Neural progenitor cell (in vitro differentiated cells): ENCODE measurements at regions not wholly inside any gene's neighbourhood (a gene's known extent, or its start where the extent isn't known, plus 50 kb on each side); places are given as distances from the start of the nearest gene placed in this dataset.
A peak's percentile ranks its signal among the peaks of the same experiment; 100 is the strongest.

Experiments used
- DNase-seq: peaks from one replicate; pipeline ENCODE4 v3.0.0-alpha.2; 2016; ENCODE audit warnings: low spot score
- H2AFZ ChIP-seq: fragments of 200-600 bp; sonication (generic); replicated peaks from 2 replicates; pipeline ENCODE4 v1.6.1; 2016; ENCODE audit warnings: antibody characterized with exemption
- H3F3A ChIP-seq: fragments of 200-600 bp; sonication (generic); 2 replicates; pipeline ENCODE4 v1.6.1; 2016; ENCODE audit warnings: antibody characterized with exemption, low read depth
- H3K27ac ChIP-seq: fragments of 200-600 bp; sonication (generic); 2 replicates; pipeline ENCODE4 v1.5.1; 2016; ENCODE audit warnings: mild to moderate bottlenecking
- H3K27me3 ChIP-seq: fragments of 200-600 bp; sonication (generic); 2 replicates; pipeline ENCODE4 v1.6.1; 2016; ENCODE audit warnings: mild to moderate bottlenecking, moderate library complexity
- H3K36me3 ChIP-seq: fragments of 200-600 bp; sonication (generic); 2 replicates; pipeline ENCODE4 v1.5.1; 2016
- H3K4me1 ChIP-seq: fragments of 200-600 bp; sonication (generic); 2 replicates; pipeline ENCODE4 v1.6.1; 2016; ENCODE audit warnings: mixed run types
- H3K4me2 ChIP-seq: fragments of 200-600 bp; sonication (generic); 2 replicates; pipeline ENCODE4 v1.6.1; 2016
- H3K4me3 ChIP-seq: fragments of 200-600 bp; sonication (generic); 2 replicates; pipeline ENCODE4 v1.5.1; 2016
- H3K79me2 ChIP-seq: fragments of 200-600 bp; sonication (generic); 2 replicates; pipeline ENCODE4 v1.6.1; 2016; ENCODE audit warnings: low read depth
- H3K9ac ChIP-seq: fragments of 200-600 bp; sonication (generic); 2 replicates; pipeline ENCODE4 v1.6.1; 2016
- H3K9me3 ChIP-seq: fragments of 200-600 bp; sonication (generic); 2 replicates; pipeline ENCODE4 v1.5.1; 2016; ENCODE audit warnings: low read depth
- H4K20me1 ChIP-seq: fragments of 200-600 bp; sonication (generic); 2 replicates; pipeline ENCODE4 v1.6.1; 2016; ENCODE audit warnings: low read depth
- H3K27ac Mint-ChIP-seq: 3 replicates; pipeline ENCODE4 v1.8.0; 2021; ENCODE audit warnings: mixed read lengths
- H3K27me3 Mint-ChIP-seq: 2 replicates; pipeline ENCODE4 v1.8.0; 2022; ENCODE audit warnings: low read depth, mild to moderate bottlenecking, inconsistent platforms, moderate library complexity, mixed read lengths; ENCODE audit not compliant: insufficient read depth
- H3K36me3 Mint-ChIP-seq: 3 replicates; pipeline ENCODE4 v1.8.0; 2021; ENCODE audit warnings: mixed read lengths
- H3K4me1 Mint-ChIP-seq: 3 replicates; pipeline ENCODE4 v1.8.0; 2021; ENCODE audit warnings: mixed read lengths
- H3K4me3 Mint-ChIP-seq: 3 replicates; pipeline ENCODE4 v1.8.0; 2021; ENCODE audit warnings: mild to moderate bottlenecking, moderate library complexity, mixed read lengths
- H3K9me3 Mint-ChIP-seq: 3 replicates; pipeline ENCODE4 v1.8.0; 2020; ENCODE audit warnings: mixed read lengths
- EZH2 ChIP-seq: fragments of 200-600 bp; sonication (generic); IDR thresholded peaks from 2 replicates; pipeline ENCODE4 v1.6.1; 2017; ENCODE audit warnings: antibody characterized with exemption, mild to moderate bottlenecking, moderate library complexity
- EZH2phosphoT487 ChIP-seq: fragments of 200-600 bp; sonication (generic); IDR thresholded peaks from 2 replicates; pipeline ENCODE4 v1.6.1; 2017; ENCODE audit warnings: antibody characterized with exemption
- TF ChIP-seq, protein P1 (sequence below): fragments of 200-600 bp; sonication (generic); IDR thresholded peaks from 2 replicates; pipeline ENCODE4 v1.5.1; 2017; ENCODE audit warnings: antibody characterized with exemption, mild to moderate bottlenecking

DNA sequence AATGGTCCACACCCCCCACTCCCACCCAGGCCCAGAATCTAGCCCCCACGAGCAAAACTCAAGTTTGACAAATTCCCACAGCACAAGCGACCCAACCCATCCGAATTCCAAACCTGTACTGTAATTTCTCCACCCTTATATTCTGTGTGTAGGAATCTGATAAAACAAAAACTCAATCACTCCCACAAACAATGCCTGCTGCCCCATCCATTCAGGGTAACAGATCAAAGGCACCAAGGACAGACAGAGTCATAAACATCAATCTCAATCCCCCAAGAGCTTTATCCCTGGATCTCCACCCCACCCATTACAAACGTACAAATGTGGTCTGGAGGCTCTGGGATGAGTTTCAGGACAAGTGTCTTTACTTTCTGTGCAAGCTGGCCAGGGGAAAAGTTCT lies 157.8 kb downstream of the AXIN2 start:
- Histone ChIP-seq H3K4me2 (no peak overlapping the region), H3K4me1 (peaks cover 6% of the 10 kb centered on the region), H3K4me3 (no peak overlapping the region), H3K9ac (no peak overlapping the region), H3K36me3 (no peaks in the 10 kb centered on the region), H3K9me3 (no peaks in the 10 kb centered on the region), H3K27ac (no peak overlapping the region), H3K27me3 (no peaks in the 10 kb centered on the region), H3K79me2 (no peaks in the 10 kb centered on the region), H4K20me1 (no peaks in the 10 kb centered on the region), H3F3A (no peaks in the 10 kb centered on the region), H2AFZ (no peak overlapping the region)
- DNase-seq = no peak
- Mint-ChIP-seq H3K4me3 (no peak overlapping the region), H3K27ac (peak overlapping the region; percentile 75), H3K4me1 (peaks cover 19% of the 10 kb centered on the region), H3K9me3 (peaks cover 2% of the 10 kb centered on the region), H3K27me3 (peaks cover 5% of the 10 kb centered on the region), H3K36me3 (no peaks in the 10 kb centered on the region)
- no peak for TF ChIP-seq EZH2phosphoT487
- TF ChIP-seq EZH2 = no peak
- TF ChIP-seq, protein P1, sequence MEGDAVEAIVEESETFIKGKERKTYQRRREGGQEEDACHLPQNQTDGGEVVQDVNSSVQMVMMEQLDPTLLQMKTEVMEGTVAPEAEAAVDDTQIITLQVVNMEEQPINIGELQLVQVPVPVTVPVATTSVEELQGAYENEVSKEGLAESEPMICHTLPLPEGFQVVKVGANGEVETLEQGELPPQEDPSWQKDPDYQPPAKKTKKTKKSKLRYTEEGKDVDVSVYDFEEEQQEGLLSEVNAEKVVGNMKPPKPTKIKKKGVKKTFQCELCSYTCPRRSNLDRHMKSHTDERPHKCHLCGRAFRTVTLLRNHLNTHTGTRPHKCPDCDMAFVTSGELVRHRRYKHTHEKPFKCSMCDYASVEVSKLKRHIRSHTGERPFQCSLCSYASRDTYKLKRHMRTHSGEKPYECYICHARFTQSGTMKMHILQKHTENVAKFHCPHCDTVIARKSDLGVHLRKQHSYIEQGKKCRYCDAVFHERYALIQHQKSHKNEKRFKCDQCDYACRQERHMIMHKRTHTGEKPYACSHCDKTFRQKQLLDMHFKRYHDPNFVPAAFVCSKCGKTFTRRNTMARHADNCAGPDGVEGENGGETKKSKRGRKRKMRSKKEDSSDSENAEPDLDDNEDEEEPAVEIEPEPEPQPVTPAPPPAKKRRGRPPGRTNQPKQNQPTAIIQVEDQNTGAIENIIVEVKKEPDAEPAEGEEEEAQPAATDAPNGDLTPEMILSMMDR = no peak

- no peak overlapping the region for H3K27ac ChIP-seq
- H3K4me3 ChIP-seq = no peak overlapping the region
- H3K27me3 Mint-ChIP-seq = peaks cover 4% of the 10 kb centered on the region
- no peaks in the 10 kb centered on the region for H3F3A ChIP-seq
- H3K4me3 Mint-ChIP-seq = no peak overlapping the region
- H3K9me3 ChIP-seq = no peaks in the 10 kb centered on the region
- no peaks in the 10 kb centered on the region for H3K27me3 ChIP-seq
- no peak overlapping the region for H2AFZ ChIP-seq
- H3K4me1 Mint-ChIP-seq = peaks cover 21% of the 10 kb centered on the region
- H3K36me3 Mint-ChIP-seq = no peaks in the 10 kb centered on the region
- peak overlapping the region; percentile 63 for H3K27ac Mint-ChIP-seq
- no peaks in the 10 kb centered on the region for H3K36me3 ChIP-seq
- H3K4me1 ChIP-seq = peaks cover 6% of the 10 kb centered on the region
- TF ChIP-seq, protein P1 = no peak
- TF ChIP-seq EZH2phosphoT487 = no peak
- no peak overlapping the region for H3K4me2 ChIP-seq
- H3K9me3 Mint-ChIP-seq = peaks cover 2% of the 10 kb centered on the region
- no peak overlapping the region for H3K9ac ChIP-seq
- no peak for DNase-seq
- no peaks in the 10 kb centered on the region for H3K79me2 ChIP-seq
- H4K20me1 ChIP-seq = no peaks in the 10 kb centered on the region
Measured at GRCh38 chr17:65402513-65403496, 158.6 kb downstream of the AXIN2 start.

- no peak overlapping the region for H2AFZ ChIP-seq
- no peaks in the 10 kb centered on the region for H3F3A ChIP-seq
- Mint-ChIP-seq H3K4me1 (peaks cover 16% of the 10 kb centered on the region), H3K4me3 (no peak overlapping the region), H3K27me3 (peaks cover 4% of the 10 kb centered on the region), H3K36me3 (no peaks in the 10 kb centered on the region), H3K9me3 (peaks cover 6% of the 10 kb centered on the region), H3K27ac (no peak overlapping the region)
- no peaks in the 10 kb centered on the region for H3K27me3 ChIP-seq
- H3K4me2 ChIP-seq = no peak overlapping the region
- no peaks in the 10 kb centered on the region for H3K36me3 ChIP-seq
- no peak for DNase-seq
- peaks cover 6% of the 10 kb centered on the region for H3K4me1 ChIP-seq
- TF ChIP-seq EZH2 (no peak), EZH2phosphoT487 (no peak)
- TF ChIP-seq, protein P1 = no peak
- no peaks in the 10 kb centered on the region for H3K79me2 ChIP-seq
- no peaks in the 10 kb centered on the region for H4K20me1 ChIP-seq
- no peak overlapping the region for H3K27ac ChIP-seq
- no peaks in the 10 kb centered on the region for H3K9me3 ChIP-seq
- H3K9ac ChIP-seq = no peak overlapping the region
- no peak overlapping the region for H3K4me3 ChIP-seq
Measured at GRCh38 chr17:65401561-65401960, 159.9 kb downstream of the AXIN2 start.
